ENCODE measurements at regions not wholly inside any gene's neighbourhood (a gene's known extent, or its start where the extent isn't known, plus 50 kb on each side); places are given as distances from the start of the nearest gene placed in this dataset.
"Not testable (repeated sequence)": the region's sequence is repeated elsewhere in the genome, so short reads cannot be mapped to it uniquely, and the experiment has no call there.

- DNase-seq (ENCODE audit: low read depth) = no peak
Observed at GRCh38 chr15:62889734-62890505, 152.6 kb upstream of the TPM1 start.

DNA sequence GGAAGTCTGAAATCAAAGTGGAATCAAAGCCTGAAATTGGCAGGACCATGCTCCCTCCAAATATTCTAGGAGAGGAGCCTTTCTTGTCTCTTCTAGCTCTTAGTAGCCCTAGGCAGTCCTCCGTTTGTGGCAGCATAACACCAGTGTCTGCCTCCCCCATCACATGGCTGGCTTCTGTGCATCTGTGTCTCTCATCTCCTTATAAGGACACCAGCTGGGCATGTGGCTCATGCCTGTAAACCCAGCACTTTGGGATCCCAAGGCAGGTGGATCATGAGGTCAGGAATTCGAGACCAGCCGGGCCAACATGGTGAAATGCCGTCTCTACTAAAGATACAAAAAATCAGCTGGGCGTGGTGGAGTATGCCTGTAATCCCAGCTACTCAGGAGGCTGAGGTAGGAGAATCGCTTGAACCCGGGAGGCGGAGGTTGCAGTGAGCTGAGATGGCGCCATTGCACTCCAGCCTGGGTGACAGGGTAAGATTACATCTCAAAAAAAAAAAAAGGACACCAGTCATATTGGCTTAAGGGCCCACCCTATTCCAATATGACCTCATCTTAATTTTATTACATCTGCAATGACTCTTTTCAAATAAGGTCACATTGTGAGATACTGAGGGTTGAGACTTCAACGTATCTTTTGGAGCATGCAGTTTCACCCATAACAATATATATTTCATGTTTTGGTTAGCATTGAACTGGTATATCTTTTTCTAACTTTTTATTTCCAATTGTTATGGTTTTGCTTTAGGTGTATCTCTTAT lies 148.0 kb upstream of the TPM1 start:
- no peak for DNase-seq (ENCODE audit: low read depth)

DNA sequence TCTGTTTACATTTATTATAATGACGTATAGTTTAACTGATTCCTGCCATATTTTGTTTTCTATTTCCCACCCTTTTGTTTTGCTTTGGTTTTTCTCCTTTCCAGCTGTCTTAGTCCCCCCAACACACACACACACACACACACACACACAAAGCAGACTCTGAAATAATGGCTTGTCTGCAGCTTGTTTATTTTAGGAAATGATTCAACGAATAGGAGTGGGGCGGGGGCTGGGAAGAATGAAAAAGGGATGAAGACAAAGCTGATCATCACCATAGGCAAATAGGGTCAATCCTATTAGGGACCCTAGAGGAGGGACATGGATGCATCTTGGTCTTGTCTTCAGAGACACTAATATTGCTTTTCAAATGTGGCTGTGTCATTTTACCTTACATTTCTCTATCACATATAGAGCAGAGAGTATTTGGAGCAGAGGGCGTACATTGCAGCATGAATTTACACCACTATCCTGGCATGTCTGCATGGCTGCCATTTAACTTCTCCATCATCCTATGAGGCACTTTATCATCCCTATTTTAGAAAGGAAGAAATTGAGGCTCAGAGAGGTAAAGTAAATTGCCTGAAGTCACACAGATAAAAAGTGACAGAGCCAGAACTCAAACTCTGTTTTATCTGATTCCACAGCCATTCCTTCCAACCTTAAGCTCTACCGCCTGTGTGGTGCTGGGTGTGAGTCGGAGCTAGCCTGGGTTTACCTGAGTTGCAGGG lies 147.2 kb upstream of the TPM1 start:
- DNase-seq (ENCODE audit: low read depth) = no peak

DNA sequence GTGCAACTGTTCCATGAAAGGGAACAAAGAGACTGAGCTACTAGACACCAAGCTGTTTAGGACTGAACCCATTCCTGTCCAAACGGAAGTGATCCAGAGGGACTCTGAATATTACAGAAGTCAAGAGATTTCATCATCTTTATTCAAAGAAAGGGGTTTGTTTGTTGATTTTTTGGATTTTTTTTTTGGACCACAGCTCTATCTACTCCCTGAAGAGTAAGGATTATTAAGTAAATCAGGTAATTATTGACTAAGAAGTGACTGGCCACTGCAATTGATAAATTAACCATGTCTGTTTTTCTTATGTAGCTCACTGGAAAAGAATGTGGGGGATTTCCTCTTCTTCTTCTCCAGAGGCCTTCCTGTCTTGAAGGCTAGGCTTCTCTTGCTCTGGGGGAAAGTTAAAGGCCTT lies 146.6 kb upstream of the TPM1 start:
- no peak for DNase-seq (ENCODE audit: low read depth)

DNA sequence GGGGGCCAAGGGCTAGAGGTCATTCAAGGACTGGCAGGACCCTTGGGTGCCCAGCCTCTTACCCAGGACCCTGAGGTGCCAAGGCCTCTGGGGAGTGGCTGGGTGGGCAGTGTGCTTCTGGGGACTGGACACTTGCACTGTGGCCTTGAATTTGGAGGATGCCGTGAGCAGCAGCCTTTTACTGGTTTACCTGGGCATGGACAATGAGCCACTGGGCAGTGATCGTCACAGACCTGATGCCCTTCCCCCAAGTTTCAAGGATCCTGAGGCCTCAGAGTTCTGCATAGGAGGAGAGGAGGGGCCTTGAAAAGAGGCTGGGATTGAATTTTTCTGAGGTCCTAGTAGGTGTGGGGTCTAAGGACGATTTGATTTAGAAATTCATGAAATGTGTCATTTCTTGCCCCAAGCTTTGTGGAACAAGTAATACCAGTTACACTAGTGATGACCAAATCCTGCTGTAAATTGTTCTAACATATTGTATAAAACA lies 146.1 kb upstream of the TPM1 start:
- DNase-seq (ENCODE audit: low read depth) = no peak

GRCh38 chr15:62896969-62897486 lies 145.5 kb upstream of the TPM1 start:
- no peak for DNase-seq (ENCODE audit: low read depth)

DNA sequence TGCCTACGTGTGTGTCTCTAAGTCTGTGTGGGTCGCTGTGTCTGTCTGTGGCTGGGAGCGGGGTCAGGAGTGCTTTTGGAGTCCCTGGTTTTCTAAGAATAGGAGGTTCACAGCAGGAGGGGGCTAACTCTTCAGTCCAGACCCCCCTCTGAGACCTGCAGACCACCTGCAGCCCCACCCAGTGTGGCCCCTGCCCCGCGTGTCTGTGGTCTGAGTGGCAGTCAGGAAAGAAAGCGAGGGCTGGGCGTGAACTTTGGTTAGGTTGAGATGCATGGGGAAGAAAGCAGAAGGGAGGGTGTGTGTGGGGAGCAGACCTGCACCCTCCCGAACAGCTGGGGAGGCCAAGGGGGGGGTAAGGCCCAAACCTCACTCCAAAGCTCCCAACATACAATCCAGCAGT lies 144.9 kb upstream of the TPM1 start:
- DNase-seq (ENCODE audit: low read depth) = no peak

DNA sequence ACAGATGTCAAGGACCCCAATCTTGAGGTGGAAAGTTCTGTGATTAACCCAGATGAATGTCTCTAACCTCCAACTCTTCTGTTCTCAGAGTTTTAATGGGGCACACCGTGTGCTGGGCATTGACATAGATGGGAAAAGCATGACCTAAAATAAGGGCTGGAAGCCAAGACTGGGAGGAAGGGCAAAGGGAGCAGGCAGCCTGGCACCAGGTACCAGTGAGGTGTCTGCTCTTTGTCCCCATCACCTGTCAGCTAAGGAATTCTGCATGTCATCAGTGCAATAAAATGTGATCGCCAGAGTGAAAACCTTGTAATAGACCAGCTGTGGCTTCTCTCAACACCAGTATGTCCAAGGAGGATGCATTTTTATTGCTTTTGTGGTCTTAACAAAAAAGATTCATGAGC lies 143.5 kb upstream of the TPM1 start:
- DNase-seq (ENCODE audit: low read depth) = no peak

- DNase-seq (ENCODE audit: low read depth) = no peak
Observed at GRCh38 chr15:62900071-62900802, 142.3 kb upstream of the TPM1 start.

DNA sequence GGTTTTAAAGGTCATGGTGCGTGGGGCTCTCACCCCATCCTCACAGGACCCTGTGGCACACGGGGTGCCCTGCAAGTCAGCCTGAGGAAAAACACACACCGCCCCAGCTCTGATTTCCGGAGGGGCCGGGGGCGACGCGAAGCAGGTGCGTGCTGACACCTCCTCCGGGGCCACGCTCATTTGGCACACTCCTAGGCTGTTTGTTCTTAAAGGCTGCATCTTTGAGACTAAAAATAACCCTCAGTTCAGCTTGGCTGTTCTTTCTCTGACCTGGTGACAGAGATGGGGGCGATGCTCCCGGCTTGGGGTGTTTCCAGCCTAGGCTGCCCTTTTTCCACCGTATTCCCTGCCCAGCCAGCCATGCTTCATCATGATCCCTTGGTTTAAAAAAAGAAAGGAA lies 141.5 kb upstream of the TPM1 start:
- DNase-seq (ENCODE audit: low read depth) = no peak

DNA sequence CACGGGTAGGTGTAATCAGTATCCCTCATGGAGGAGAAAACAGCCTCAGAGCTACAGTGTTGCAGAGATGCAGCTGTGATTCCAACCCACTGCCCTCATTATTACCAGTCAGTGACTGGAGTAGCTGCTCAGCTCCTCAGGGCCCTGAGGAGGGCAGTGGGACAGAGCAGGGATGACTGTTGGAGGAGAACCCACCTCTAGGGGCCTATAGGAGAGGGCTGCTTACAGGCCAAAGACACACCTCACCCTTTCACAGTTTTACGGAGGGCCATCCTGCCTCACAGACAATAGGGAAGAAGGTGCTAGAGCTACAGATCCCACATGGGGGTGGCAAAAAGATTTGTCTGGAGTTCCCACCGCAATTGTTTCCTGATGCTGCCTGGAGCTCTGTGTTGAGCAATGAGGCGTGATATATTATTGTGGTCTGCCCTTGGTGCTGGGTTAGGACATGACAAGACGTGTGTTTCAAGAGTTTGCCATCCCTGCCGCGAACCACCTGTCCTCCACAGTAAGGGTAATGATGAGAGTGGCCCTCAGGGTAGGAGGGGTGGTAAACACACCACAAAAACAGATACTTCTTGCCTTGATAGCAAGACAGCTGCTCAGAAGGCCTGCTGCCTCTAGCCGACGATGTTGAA lies 140.5 kb upstream of the TPM1 start:
- no peak for DNase-seq (ENCODE audit: low read depth)

GRCh38 chr15:62902821-62903220 lies 139.7 kb upstream of the TPM1 start:
- DNase-seq (ENCODE audit: low read depth) = no peak

GRCh38 chr15:62903437-62903836 lies 139.1 kb upstream of the TPM1 start:
- no peak for DNase-seq (ENCODE audit: low read depth)

DNA sequence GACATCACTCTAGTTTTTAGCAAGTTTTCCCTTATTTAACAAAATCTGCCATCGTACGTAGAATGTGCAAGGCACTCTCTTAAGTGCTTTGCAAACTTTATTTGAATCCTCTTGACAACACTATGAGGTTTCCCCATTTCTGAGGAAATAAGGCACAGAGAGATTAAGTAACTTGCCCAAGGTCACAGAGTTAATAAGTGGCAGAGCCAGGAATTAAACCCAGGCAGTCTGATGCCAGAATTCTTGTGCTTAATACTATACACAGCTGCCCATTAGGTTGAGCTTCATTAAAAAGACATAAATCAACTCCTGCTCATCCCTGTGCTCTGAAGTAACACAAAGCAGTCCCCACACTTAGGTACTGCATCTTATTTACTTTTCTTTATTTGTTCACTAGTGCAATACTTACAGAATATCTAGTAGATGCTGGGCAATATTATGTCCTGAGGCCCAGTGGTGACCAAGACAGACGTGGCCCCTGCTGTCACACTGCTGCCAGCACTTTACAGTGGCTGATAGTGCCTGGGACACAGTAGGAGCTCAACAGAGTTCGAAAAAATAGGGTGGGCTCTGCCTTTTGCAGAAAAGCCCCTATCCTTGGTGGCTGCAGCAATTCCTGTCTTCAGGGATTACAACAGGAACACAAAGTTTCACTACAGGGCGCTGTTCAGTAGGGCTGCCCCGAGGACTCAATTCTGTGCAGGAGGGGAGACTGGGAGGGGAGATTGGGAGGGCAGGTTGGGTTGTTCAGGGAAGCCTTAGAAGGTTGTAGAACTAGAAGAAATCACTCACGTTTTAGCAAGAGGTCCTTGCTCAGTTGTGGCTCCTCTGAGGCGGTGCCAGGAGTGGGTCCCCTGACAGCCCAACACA lies 138.3 kb upstream of the TPM1 start:
- no peak for DNase-seq (ENCODE audit: low read depth)

- no peak for DNase-seq (ENCODE audit: low read depth)
Observed at GRCh38 chr15:62906627-62907026, 135.9 kb upstream of the TPM1 start.

DNA sequence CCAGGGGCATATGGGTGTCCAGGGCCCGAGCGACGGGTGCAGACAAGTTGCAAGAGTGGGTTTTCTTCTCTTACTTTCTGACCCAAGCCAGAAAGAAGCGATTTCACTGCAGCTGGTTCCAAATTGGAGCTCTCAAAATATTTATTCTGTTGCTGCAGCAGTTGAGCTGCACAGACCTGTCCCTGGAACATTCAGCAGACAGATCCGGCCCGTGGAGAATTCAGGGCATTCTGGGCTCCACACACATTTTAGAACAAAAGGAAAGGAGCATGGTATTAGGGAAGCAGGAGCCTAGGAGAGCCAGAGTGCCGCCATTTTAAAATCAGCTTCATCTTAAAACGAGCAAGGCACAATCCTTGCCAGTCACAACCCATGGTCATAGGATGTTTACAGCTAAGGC lies 135.3 kb upstream of the TPM1 start:
- no peak for DNase-seq (ENCODE audit: low read depth)

DNA sequence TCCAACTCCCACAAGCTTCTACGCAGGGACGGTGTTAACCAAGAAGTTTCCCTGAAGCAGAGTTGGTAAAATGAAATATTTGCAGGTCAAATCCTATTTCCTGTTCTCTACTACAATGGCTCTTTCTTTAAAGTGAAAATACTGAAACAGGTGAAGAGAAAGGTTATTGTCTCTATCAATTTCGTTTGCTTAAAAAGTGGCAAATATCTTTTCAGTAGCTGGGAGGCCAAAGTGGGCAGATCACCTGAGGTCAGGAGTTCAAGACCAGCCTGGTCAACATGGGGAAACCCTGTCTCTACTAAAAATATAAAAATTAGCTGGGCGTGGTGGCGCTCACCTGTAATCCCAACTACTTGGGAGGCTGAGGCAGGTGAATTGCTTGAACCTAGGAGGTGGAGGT lies 134.2 kb upstream of the TPM1 start:
- DNase-seq (ENCODE audit: low read depth) = not testable (repeated sequence)

GRCh38 chr15:62909257-62909656 lies 133.3 kb upstream of the TPM1 start:
- no peak for DNase-seq (ENCODE audit: low read depth)

- no peak for DNase-seq (ENCODE audit: low read depth)
Observed at GRCh38 chr15:62912282-62912681, 130.3 kb upstream of the TPM1 start.

- DNase-seq (ENCODE audit: low read depth) = no peak
Observed at GRCh38 chr15:62912808-62913207, 129.7 kb upstream of the TPM1 start.

Data from stimulated activated CD8-positive, alpha-beta memory T cell treated with anti-CD3 and anti-CD28 coated beads, Interleukin-12 subunit alpha, Interleukin-12 subunit beta, amount 100 ng/mL, for 1 hour (primary cell).